Liver (tissue), 8 donors: ENCODE measurements at regions not wholly inside any gene's neighbourhood (a gene's known extent, or its start where the extent isn't known, plus 50 kb on each side); places are given as distances from the start of the nearest gene placed in this dataset.

ENCODE experiments used
- DNase-seq: peaks from one replicate; pipeline ENCODE4 v3.0.0-alpha.2; 2017; ENCODE audit warnings: low spot score
- H3K27ac ChIP-seq, 2 donors: one replicate each; pipeline ENCODE4 v1.7.0; 2013; ENCODE audit warnings: inconsistent platforms in 2 of 2, low read length in 2 of 2, control low read depth in 1 of 2, low read depth in 1 of 2, mild to moderate bottlenecking in 1 of 2
- H3K27me3 ChIP-seq, 4 donors: one replicate each; pipeline versions ENCODE4 v1.6.1 to v1.7.0; 2013; ENCODE audit warnings: low read length in 3 of 4, inconsistent platforms in 1 of 4, mild to moderate bottlenecking in 1 of 4, moderate library complexity in 1 of 4; ENCODE audit not compliant: control insufficient read depth in 4 of 4, insufficient read depth in 4 of 4
- H3K36me3 ChIP-seq, 4 donors: one replicate each; pipeline versions ENCODE4 v1.6.1 to v1.7.0; 2013; ENCODE audit warnings: low read length in 3 of 4, mild to moderate bottlenecking in 3 of 4, low read depth in 1 of 4, moderate library complexity in 1 of 4; ENCODE audit not compliant: control insufficient read depth in 4 of 4, insufficient read depth in 3 of 4
- H3K4me1 ChIP-seq, 4 donors: one replicate each; pipeline versions ENCODE4 v1.6.1 to v1.7.0; 2013; ENCODE audit warnings: low read length in 3 of 4, mild to moderate bottlenecking in 3 of 4, moderate library complexity in 1 of 4; ENCODE audit not compliant: control insufficient read depth in 4 of 4, insufficient read depth in 4 of 4
- H3K4me3 ChIP-seq, 3 donors: one replicate each; pipeline versions ENCODE4 v1.6.1 to v1.7.0; 2013; ENCODE audit warnings: low read length in 3 of 3, control low read depth in 1 of 3, low read depth in 1 of 3, mild to moderate bottlenecking in 1 of 3
- H3K9ac ChIP-seq, 2 donors: one replicate each; pipeline ENCODE4 v1.7.0; 2013; ENCODE audit warnings: low read length in 2 of 2, mild to moderate bottlenecking in 2 of 2, moderate library complexity in 2 of 2, control low read depth in 1 of 2, low read depth in 1 of 2
- H3K9me3 ChIP-seq, 4 donors: one replicate each; pipeline versions ENCODE4 v1.6.1 to v1.7.0; 2013; ENCODE audit warnings: low read length in 3 of 4; ENCODE audit not compliant: control insufficient read depth in 4 of 4
- EGR1 ChIP-seq, 2 donors: IDR thresholded peaks; 2 replicates each; pipeline ENCODE4 v1.6.1; 2016 to 2018; ENCODE audit warnings: antibody characterized with exemption in 2 of 2, low read depth in 2 of 2
- FOXA1 ChIP-seq: IDR thresholded peaks from 2 replicates; pipeline ENCODE4 v1.6.1; 2016; ENCODE audit warnings: antibody characterized with exemption
- FOXA2 ChIP-seq: IDR thresholded peaks from 2 replicates; pipeline ENCODE4 v1.6.1; 2016; ENCODE audit warnings: antibody characterized with exemption
- GABPA ChIP-seq, 2 donors: IDR thresholded peaks in 1 of 2; conservative IDR thresholded peaks in 1 of 2; 2 replicates each; pipeline ENCODE4 v1.6.1; 2016; ENCODE audit warnings: antibody characterized with exemption in 2 of 2, mild to moderate bottlenecking in 1 of 2, moderate library complexity in 1 of 2
- HNF4A ChIP-seq, 2 donors: conservative IDR thresholded peaks; 2 replicates each; pipeline ENCODE4 v1.6.1; 2016; ENCODE audit warnings: antibody characterized with exemption in 2 of 2, mild to moderate bottlenecking in 2 of 2
- HNF4G ChIP-seq: IDR thresholded peaks from 2 replicates; pipeline ENCODE4 v1.6.1; 2016; ENCODE audit warnings: antibody characterized with exemption
- JUND ChIP-seq, 2 donors: IDR thresholded peaks; 2 replicates each; pipeline ENCODE4 v1.6.1; 2016; ENCODE audit warnings: antibody characterized with exemption in 2 of 2
- NR2F2 ChIP-seq: IDR thresholded peaks from 2 replicates; pipeline ENCODE4 v1.6.1; 2016; ENCODE audit warnings: antibody characterized with exemption
- RAD21 ChIP-seq, 2 donors: IDR thresholded peaks; 2 replicates each; pipeline ENCODE4 v1.6.1; 2016; ENCODE audit warnings: antibody characterized with exemption in 2 of 2, mild to moderate bottlenecking in 2 of 2
- RXRA ChIP-seq, 2 donors: IDR thresholded peaks; 2 replicates each; pipeline ENCODE4 v1.6.1; 2017 to 2018; ENCODE audit warnings: antibody characterized with exemption in 2 of 2, mild to moderate bottlenecking in 1 of 2
- SP1 ChIP-seq: IDR thresholded peaks from 2 replicates; pipeline ENCODE4 v1.6.1; 2018; ENCODE audit warnings: antibody characterized with exemption, mild to moderate bottlenecking
- TAF1 ChIP-seq: conservative IDR thresholded peaks from 2 replicates; pipeline ENCODE4 v1.6.1; 2016; ENCODE audit warnings: antibody characterized with exemption, mild to moderate bottlenecking
- YY1 ChIP-seq: IDR thresholded peaks from 2 replicates; pipeline ENCODE4 v1.6.1; 2016; ENCODE audit warnings: antibody characterized with exemption, mild to moderate bottlenecking
- WGBS: extraction: QIAGEN DNeasy Blood & Tissue Kit; methylation state at CpG from one replicate; pipeline ENCODE4 v1.1.7; 2013; 5-methylcytosine and 5-hydroxymethylcytosine counted together
- TF ChIP-seq, protein P1 (sequence below): fragments of 150-350 bp; IDR thresholded peaks from 2 replicates; pipeline ENCODE4 v1.5.1; 2017; ENCODE audit warnings: improper control_type of control experiment, low read depth, low read length; ENCODE audit not compliant: missing input control
- TF ChIP-seq, protein P2 (sequence below): IDR thresholded peaks from 2 replicates; pipeline ENCODE4 v1.6.1; 2016; ENCODE audit warnings: antibody characterized with exemption
- TF ChIP-seq, protein P3 (sequence below): IDR thresholded peaks from 2 replicates; pipeline ENCODE4 v1.6.1; 2016; ENCODE audit warnings: antibody characterized with exemption
- TF ChIP-seq, protein P4 (sequence below): IDR thresholded peaks from 2 replicates; pipeline ENCODE4 v1.6.1; 2016; ENCODE audit warnings: antibody characterized with exemption, mild to moderate bottlenecking
- TF ChIP-seq, protein P5 (sequence below): IDR thresholded peaks from 2 replicates; pipeline ENCODE4 v1.6.1; 2016; ENCODE audit warnings: antibody characterized with exemption
- donor health status: healthy.
- donor health status: healthy.
- donor health status: healthy.
- donor health status: healthy.
- donor health status: healthy.

DNA sequence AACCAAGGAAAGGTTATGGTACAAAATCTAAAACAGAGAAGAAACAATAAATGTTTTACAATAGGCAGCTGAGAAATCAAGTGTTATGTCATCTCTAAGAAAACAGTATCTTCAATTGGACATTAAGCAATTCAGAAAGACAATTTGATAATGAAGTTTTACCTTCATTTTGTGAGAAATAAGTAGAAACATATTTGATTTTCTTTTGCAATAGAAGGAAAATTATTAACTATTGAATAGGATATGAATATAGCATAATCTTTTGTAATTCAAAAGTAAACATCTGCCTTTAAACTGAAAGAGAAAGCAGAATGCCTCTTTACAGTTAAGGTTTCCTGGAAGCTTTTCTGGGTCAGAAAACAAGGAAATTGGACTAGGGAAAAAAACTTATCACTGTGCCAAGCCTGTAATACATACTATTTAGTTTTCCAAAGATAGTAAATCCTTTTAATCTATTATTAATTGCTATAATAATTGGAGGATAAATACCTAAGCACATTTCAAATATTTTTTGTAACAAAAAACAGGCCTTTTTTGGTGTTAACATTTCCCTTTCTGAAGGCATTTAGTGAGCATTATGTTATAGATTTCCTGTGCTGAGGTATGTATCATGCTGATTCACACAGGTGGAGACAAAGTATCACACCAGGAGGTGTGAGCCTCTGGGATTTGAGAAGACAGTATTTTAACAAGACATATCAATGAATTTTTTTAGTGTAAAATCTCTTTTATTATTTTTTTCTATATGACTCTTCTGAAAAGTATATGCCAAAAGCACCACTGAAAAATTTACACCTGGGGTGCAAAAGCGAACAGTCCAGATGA is 947.0 kb upstream of the CDH2 start:
- Histone ChIP-seq H3K27me3 (no peaks in the 10 kb centered on the region), H3K9me3 (no peaks in the 10 kb centered on the region), H3K9ac (no peak overlapping the region), H3K27ac (no peak overlapping the region), H3K4me3 (no peak overlapping the region), H3K36me3 (no peaks in the 10 kb centered on the region), H3K4me1 (no peaks in the 10 kb centered on the region)
- 93% methylated on average over 1 of the region's 1 CpG for WGBS
- no peak for DNase-seq
- TF ChIP-seq RXRA (IDR thresholded peaks at IDR 0.05): no peak
- TF ChIP-seq TAF1: no peak
- TF ChIP-seq RAD21 (IDR thresholded peaks at IDR 0.05): no peak
- no peak for TF ChIP-seq YY1
- TF ChIP-seq HNF4G: no peak
- TF ChIP-seq FOXA2: no peak
- TF ChIP-seq, protein P1, sequence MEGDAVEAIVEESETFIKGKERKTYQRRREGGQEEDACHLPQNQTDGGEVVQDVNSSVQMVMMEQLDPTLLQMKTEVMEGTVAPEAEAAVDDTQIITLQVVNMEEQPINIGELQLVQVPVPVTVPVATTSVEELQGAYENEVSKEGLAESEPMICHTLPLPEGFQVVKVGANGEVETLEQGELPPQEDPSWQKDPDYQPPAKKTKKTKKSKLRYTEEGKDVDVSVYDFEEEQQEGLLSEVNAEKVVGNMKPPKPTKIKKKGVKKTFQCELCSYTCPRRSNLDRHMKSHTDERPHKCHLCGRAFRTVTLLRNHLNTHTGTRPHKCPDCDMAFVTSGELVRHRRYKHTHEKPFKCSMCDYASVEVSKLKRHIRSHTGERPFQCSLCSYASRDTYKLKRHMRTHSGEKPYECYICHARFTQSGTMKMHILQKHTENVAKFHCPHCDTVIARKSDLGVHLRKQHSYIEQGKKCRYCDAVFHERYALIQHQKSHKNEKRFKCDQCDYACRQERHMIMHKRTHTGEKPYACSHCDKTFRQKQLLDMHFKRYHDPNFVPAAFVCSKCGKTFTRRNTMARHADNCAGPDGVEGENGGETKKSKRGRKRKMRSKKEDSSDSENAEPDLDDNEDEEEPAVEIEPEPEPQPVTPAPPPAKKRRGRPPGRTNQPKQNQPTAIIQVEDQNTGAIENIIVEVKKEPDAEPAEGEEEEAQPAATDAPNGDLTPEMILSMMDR: no peak
- no peak for TF ChIP-seq FOXA1
- TF ChIP-seq, protein P2, sequence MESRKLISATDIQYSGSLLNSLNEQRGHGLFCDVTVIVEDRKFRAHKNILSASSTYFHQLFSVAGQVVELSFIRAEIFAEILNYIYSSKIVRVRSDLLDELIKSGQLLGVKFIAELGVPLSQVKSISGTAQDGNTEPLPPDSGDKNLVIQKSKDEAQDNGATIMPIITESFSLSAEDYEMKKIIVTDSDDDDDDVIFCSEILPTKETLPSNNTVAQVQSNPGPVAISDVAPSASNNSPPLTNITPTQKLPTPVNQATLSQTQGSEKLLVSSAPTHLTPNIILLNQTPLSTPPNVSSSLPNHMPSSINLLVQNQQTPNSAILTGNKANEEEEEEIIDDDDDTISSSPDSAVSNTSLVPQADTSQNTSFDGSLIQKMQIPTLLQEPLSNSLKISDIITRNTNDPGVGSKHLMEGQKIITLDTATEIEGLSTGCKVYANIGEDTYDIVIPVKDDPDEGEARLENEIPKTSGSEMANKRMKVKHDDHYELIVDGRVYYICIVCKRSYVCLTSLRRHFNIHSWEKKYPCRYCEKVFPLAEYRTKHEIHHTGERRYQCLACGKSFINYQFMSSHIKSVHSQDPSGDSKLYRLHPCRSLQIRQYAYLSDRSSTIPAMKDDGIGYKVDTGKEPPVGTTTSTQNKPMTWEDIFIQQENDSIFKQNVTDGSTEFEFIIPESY: no peak
- TF ChIP-seq NR2F2: no peak
- TF ChIP-seq, protein P3, sequence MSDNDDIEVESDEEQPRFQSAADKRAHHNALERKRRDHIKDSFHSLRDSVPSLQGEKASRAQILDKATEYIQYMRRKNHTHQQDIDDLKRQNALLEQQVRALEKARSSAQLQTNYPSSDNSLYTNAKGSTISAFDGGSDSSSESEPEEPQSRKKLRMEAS: no peak
- no peak for TF ChIP-seq JUND (IDR thresholded peaks at IDR 0.05)
- TF ChIP-seq, protein P4, sequence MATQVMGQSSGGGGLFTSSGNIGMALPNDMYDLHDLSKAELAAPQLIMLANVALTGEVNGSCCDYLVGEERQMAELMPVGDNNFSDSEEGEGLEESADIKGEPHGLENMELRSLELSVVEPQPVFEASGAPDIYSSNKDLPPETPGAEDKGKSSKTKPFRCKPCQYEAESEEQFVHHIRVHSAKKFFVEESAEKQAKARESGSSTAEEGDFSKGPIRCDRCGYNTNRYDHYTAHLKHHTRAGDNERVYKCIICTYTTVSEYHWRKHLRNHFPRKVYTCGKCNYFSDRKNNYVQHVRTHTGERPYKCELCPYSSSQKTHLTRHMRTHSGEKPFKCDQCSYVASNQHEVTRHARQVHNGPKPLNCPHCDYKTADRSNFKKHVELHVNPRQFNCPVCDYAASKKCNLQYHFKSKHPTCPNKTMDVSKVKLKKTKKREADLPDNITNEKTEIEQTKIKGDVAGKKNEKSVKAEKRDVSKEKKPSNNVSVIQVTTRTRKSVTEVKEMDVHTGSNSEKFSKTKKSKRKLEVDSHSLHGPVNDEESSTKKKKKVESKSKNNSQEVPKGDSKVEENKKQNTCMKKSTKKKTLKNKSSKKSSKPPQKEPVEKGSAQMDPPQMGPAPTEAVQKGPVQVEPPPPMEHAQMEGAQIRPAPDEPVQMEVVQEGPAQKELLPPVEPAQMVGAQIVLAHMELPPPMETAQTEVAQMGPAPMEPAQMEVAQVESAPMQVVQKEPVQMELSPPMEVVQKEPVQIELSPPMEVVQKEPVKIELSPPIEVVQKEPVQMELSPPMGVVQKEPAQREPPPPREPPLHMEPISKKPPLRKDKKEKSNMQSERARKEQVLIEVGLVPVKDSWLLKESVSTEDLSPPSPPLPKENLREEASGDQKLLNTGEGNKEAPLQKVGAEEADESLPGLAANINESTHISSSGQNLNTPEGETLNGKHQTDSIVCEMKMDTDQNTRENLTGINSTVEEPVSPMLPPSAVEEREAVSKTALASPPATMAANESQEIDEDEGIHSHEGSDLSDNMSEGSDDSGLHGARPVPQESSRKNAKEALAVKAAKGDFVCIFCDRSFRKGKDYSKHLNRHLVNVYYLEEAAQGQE: no peak
- no peak for TF ChIP-seq HNF4A (conservative IDR thresholded peaks at IDR 0.05)
- no peak for TF ChIP-seq GABPA (IDR thresholded peaks at IDR 0.05 in 1 of 2, conservative IDR thresholded peaks at IDR 0.05 in 1 of 2)
- TF ChIP-seq SP1: no peak
- TF ChIP-seq EGR1 (IDR thresholded peaks at IDR 0.05; ENCODE audit: low read depth in 2 of 2): no peak
- TF ChIP-seq, protein P5, sequence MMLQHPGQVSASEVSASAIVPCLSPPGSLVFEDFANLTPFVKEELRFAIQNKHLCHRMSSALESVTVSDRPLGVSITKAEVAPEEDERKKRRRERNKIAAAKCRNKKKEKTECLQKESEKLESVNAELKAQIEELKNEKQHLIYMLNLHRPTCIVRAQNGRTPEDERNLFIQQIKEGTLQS: no peak
